Calu3 (cell line): ENCODE measurements at regions not wholly inside any gene's neighbourhood (a gene's known extent, or its start where the extent isn't known, plus 50 kb on each side); places are given as distances from the start of the nearest gene placed in this dataset.

Experiments used
- BruUV-seq: library from RNA; stranded (reverse); fragments of 400-500 nt; replicated peaks from 2 replicates; lab custom pipeline; 2021; lab: Mats Ljungman, UMichigan
- CTCF ChIA-PET: fragments of 300-600 bp; sonication (Branson Sonifier 250); formaldehyde crosslinking; loops from one replicate; lab custom pipeline; 2022; ENCODE audit warnings: antibody characterized with exemption; lab: Charles Lee
- DNase-seq: peaks from one replicate; pipeline ENCODE4 v3.0.0; 2022
- H3K27ac Mint-ChIP-seq: one replicate; pipeline ENCODE4 v1.8.0; 2022; ENCODE audit warnings: mixed read lengths; ENCODE audit not compliant: unreplicated experiment
- H3K27me3 Mint-ChIP-seq: one replicate; pipeline ENCODE4 v1.8.0; 2022; ENCODE audit warnings: mixed read lengths; ENCODE audit not compliant: unreplicated experiment
- H3K36me3 Mint-ChIP-seq: one replicate; pipeline ENCODE4 v1.8.0; 2022; ENCODE audit warnings: mild to moderate bottlenecking, moderate library complexity, mixed read lengths; ENCODE audit not compliant: insufficient read depth, unreplicated experiment
- H3K4me1 Mint-ChIP-seq: one replicate; pipeline ENCODE4 v1.8.0; 2022; ENCODE audit warnings: mild to moderate bottlenecking, low read depth, mixed read lengths; ENCODE audit not compliant: unreplicated experiment
- H3K4me3 Mint-ChIP-seq: one replicate; pipeline ENCODE4 v1.8.0; 2022; ENCODE audit warnings: mild to moderate bottlenecking, low read depth, moderate library complexity, mixed read lengths; ENCODE audit not compliant: unreplicated experiment
- H3K9me3 Mint-ChIP-seq: one replicate; pipeline ENCODE4 v1.8.0; 2022; ENCODE audit warnings: low read depth, mixed read lengths; ENCODE audit not compliant: unreplicated experiment
- intact Hi-C: fragments of 100-400 bp; cut with micrococcal nuclease; formaldehyde crosslinking; loops from one replicate; pipeline ENCODE4 v1.10.0; 2022; ENCODE audit not compliant: unreplicated experiment
- TF ChIP-seq, protein P1 (sequence below): fragments of 200-600 bp; IDR thresholded peaks from one replicate; pipeline ENCODE4 v1.8.0; 2022; ENCODE audit warnings: antibody characterized with exemption; ENCODE audit not compliant: unreplicated experiment

DNA sequence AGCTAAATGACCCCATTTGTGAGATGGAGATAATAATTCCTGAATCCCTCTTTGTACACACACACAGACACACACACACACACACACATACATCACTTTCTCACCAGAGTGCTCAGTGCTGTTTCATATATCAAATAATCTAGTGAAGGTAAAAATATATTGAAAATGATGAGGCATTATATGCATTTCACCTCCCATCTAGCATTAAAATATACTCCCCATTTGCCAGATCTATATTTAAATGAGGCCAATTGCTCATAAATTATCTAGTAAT is 490.7 kb upstream of the FLRT2 start:
- H3K27ac Mint-ChIP-seq = no peak overlapping the region
- no TSS peak for BruUV-seq
- H3K4me1 Mint-ChIP-seq = no peaks in the 10 kb centered on the region
- CTCF ChIA-PET = interaction anchor here (0.6 kb wide), 1 partner anchor 1705 kb away, joined by 4 read pairs; no protein-coding TSS in a partner anchor
- intact Hi-C loops = no loop called here
- no peak for DNase-seq
- TF ChIP-seq, protein P1, sequence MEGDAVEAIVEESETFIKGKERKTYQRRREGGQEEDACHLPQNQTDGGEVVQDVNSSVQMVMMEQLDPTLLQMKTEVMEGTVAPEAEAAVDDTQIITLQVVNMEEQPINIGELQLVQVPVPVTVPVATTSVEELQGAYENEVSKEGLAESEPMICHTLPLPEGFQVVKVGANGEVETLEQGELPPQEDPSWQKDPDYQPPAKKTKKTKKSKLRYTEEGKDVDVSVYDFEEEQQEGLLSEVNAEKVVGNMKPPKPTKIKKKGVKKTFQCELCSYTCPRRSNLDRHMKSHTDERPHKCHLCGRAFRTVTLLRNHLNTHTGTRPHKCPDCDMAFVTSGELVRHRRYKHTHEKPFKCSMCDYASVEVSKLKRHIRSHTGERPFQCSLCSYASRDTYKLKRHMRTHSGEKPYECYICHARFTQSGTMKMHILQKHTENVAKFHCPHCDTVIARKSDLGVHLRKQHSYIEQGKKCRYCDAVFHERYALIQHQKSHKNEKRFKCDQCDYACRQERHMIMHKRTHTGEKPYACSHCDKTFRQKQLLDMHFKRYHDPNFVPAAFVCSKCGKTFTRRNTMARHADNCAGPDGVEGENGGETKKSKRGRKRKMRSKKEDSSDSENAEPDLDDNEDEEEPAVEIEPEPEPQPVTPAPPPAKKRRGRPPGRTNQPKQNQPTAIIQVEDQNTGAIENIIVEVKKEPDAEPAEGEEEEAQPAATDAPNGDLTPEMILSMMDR = no peak
- peaks cover 9% of the 10 kb centered on the region for H3K9me3 Mint-ChIP-seq
- no peak overlapping the region for H3K4me3 Mint-ChIP-seq
- no peaks in the 10 kb centered on the region for H3K27me3 Mint-ChIP-seq
- no peaks in the 10 kb centered on the region for H3K36me3 Mint-ChIP-seq

- Mint-ChIP-seq H3K27me3 (no peaks in the 10 kb centered on the region), H3K27ac (no peak overlapping the region)
These were observed 489.8 kb upstream of the FLRT2 start for GRCh38 chr14:85040046-85040685.

GRCh38 chr14:85041618-85042017 is 488.3 kb upstream of the FLRT2 start:
- Mint-ChIP-seq H3K9me3 (peaks cover 11% of the 10 kb centered on the region), H3K36me3 (no peaks in the 10 kb centered on the region), H3K27me3 (no peaks in the 10 kb centered on the region), H3K4me3 (no peak overlapping the region), H3K27ac (no peak overlapping the region), H3K4me1 (no peaks in the 10 kb centered on the region)
- DNase-seq = no peak
- TF ChIP-seq, protein P1 = no peak
- no TSS peak for BruUV-seq
- CTCF ChIA-PET = no interaction called here
- intact Hi-C loops = no loop called here

More at GRCh38 chr14:85040046-85040685, 489.8 kb upstream of the FLRT2 start:
- Mint-ChIP-seq H3K4me1 (no peaks in the 10 kb centered on the region), H3K9me3 (peaks cover 9% of the 10 kb centered on the region), H3K4me3 (no peak overlapping the region), H3K36me3 (no peaks in the 10 kb centered on the region)
- CTCF ChIA-PET = no interaction called here
- intact Hi-C loops = no loop called here
- no TSS peak for BruUV-seq
- TF ChIP-seq, protein P1 = no peak
- DNase-seq = no peak

DNA sequence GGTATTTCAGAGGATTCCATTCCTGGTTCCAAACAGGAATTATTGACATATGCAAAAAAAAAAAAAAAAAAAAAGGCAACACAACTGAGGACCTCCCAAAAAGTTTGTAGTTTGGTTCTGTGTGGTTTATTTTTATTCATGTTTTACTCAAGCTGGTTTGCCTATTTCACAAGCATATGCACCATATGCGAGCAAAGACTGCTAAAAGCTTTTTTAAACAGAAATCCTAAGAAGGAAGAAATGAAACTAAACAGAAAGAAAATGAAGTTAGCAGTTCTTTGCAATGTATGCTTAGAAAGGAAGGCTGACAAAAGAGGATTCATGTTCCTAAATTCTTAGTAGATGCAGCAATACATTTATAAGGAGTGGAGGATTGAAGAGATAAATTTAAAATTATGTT is 487.6 kb upstream of the FLRT2 start:
- CTCF ChIA-PET = no interaction called here
- Mint-ChIP-seq H3K36me3 (no peaks in the 10 kb centered on the region), H3K9me3 (peaks cover 11% of the 10 kb centered on the region), H3K27me3 (no peaks in the 10 kb centered on the region), H3K4me3 (no peak overlapping the region), H3K4me1 (no peaks in the 10 kb centered on the region), H3K27ac (no peak overlapping the region)
- TF ChIP-seq, protein P1 = no peak
- DNase-seq = no peak
- BruUV-seq = no TSS peak
- intact Hi-C loops = no loop called here
